ENCODE measurements at regions not wholly inside any gene's neighbourhood (a gene's known extent, or its start where the extent isn't known, plus 50 kb on each side); places are given as distances from the start of the nearest gene placed in this dataset.
"Not testable (repeated sequence)": the region's sequence is repeated elsewhere in the genome, so short reads cannot be mapped to it uniquely, and the experiment has no call there.

DNA sequence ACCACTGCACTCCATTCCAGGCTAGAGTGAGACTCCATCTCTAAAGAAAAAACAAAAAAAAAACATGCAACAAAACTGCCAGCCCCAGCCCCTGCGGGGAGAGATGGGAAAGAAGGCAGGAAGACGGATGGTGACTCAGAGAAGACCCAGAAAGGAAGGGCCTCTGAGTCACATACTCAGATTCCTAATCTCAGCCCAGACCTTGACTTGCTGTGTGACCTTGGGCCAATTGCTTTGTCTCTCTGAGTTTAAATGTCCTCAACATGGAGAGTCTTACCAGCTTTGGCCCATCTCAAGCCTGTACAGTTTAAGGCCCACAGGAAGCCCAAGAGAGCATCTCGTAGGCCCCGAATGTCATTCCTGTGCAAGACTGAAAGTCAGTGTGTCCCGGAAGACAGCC is 86.5 kb upstream of the LHX1 start:
- no peak for DNase-seq (ENCODE audit: low spot score)
- in situ Hi-C loops (cut with MboI; ENCODE audit: low sequenced_read_pairs, unreplicated experiment) = no loop called here
- TF ChIP-seq, protein P1, sequence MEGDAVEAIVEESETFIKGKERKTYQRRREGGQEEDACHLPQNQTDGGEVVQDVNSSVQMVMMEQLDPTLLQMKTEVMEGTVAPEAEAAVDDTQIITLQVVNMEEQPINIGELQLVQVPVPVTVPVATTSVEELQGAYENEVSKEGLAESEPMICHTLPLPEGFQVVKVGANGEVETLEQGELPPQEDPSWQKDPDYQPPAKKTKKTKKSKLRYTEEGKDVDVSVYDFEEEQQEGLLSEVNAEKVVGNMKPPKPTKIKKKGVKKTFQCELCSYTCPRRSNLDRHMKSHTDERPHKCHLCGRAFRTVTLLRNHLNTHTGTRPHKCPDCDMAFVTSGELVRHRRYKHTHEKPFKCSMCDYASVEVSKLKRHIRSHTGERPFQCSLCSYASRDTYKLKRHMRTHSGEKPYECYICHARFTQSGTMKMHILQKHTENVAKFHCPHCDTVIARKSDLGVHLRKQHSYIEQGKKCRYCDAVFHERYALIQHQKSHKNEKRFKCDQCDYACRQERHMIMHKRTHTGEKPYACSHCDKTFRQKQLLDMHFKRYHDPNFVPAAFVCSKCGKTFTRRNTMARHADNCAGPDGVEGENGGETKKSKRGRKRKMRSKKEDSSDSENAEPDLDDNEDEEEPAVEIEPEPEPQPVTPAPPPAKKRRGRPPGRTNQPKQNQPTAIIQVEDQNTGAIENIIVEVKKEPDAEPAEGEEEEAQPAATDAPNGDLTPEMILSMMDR (IDR thresholded peaks at IDR 0.05; ENCODE audit: borderline replicate concordance, control extremely low read depth, extremely low read depth, insufficient read depth, missing control alignments) = no peak

- DNase-seq (ENCODE audit: low spot score) = no peak
- in situ Hi-C loops (cut with MboI; ENCODE audit: low sequenced_read_pairs, unreplicated experiment) = no loop called here
- TF ChIP-seq, protein P1 (IDR thresholded peaks at IDR 0.05; ENCODE audit: borderline replicate concordance, control extremely low read depth, extremely low read depth, insufficient read depth, missing control alignments) = no peak
These were observed 86.0 kb upstream of the LHX1 start for GRCh38 chr17:36851250-36851649.

- in situ Hi-C loops (cut with MboI; ENCODE audit: low sequenced_read_pairs, unreplicated experiment); DNase-seq (ENCODE audit: low spot score): not testable (repeated sequence)
These were observed 84.8 kb upstream of the LHX1 start for GRCh38 chr17:36852478-36852877.

DNA sequence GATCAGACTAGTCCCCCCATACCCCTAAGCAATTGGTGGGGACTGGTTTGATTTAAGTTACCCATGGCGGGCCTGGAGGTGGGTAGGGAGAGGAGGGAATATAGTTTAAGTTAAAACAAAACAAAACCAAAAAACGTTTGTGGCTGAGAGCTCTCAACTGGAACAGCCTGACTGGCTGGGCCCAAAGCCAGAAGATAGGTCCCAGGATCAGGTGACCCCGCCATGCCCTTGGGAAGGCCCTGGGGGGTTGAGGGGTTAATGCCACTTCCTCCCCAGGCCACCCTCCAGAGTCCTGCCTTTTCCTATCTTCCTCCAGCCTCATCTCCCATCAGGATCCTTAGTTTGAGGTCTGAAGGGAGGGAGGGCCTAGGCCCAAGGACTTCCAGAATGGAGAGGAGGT is 82.3 kb upstream of the LHX1 start:
- in situ Hi-C loops (cut with MboI; ENCODE audit: low sequenced_read_pairs, unreplicated experiment) = no loop called here
- DNase-seq (ENCODE audit: low spot score) = no peak
- TF ChIP-seq, protein P1 (IDR thresholded peaks at IDR 0.05; ENCODE audit: borderline replicate concordance, control extremely low read depth, extremely low read depth, insufficient read depth, missing control alignments) = no peak

DNA sequence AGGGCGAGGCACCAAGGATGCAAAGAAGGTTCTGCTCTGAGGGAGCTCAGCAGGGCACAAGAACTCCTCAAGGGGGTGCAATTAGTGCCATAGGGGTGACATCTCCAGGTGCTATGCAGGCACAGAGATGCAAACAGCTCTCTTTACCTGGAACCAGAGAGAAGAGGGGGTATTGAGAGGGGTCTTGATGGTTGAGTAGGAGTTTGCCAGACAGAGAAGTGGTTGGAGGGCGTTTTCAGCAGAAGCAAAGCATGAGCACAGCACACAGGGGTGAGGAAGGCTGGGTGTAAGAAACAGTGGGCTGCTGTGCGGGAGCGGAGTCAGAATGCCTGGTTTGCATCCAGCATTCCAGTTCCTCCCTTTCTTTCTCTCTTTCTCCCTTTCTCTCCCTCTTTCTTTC is 81.8 kb upstream of the LHX1 start:
- no peak for DNase-seq (ENCODE audit: low spot score)
- in situ Hi-C loops (cut with MboI; ENCODE audit: low sequenced_read_pairs, unreplicated experiment) = no loop called here
- TF ChIP-seq, protein P1 (IDR thresholded peaks at IDR 0.05; ENCODE audit: borderline replicate concordance, control extremely low read depth, extremely low read depth, insufficient read depth, missing control alignments) = no peak

DNA sequence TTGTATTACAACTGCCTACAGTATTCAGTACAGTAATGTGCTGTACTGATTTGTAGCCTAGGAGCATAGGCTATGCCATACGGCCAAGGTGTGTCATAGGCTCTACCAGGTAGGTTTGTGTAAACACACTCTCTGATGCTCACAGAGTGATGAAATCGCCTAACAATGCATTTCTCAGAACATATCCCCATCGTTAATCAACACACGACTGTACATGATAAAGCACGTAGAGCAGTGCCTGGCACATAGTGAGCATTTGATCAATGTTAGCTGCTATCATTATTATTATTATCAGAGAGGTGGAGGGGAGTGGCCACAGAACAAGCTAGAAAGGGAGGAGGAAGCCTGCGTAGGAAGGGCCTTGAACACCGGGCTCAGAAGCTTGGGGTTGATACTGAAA is 81.1 kb upstream of the LHX1 start:
- in situ Hi-C loops (cut with MboI; ENCODE audit: low sequenced_read_pairs, unreplicated experiment) = no loop called here
- DNase-seq (ENCODE audit: low spot score) = no peak
- TF ChIP-seq, protein P1 (IDR thresholded peaks at IDR 0.05; ENCODE audit: borderline replicate concordance, control extremely low read depth, extremely low read depth, insufficient read depth, missing control alignments) = no peak

DNA sequence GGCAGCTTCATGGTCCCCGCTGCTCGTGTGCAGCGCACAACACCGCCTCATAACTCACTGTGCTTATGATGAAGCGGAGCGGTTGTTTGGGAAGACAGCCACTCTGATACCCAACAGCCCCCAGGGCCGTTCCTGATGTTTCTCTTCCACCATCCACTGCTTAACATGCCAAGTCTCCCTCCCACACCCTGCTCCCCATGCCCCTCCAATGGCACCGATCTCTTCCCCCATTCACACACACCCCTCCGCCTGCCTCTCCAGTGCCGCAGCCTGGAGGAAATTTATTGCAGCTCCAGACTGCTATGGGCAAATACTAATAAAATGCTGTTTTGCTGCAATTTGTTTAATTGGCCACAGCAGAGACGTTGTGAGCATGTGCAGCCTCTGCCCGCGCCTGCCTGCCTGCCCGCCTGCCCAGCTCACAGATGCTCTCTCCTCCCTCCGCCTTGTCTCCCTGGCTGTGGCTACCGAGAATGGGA is 80.3 kb upstream of the LHX1 start:
- DNase-seq (ENCODE audit: low spot score) = no peak
- TF ChIP-seq, protein P1 (IDR thresholded peaks at IDR 0.05; ENCODE audit: borderline replicate concordance, control extremely low read depth, extremely low read depth, insufficient read depth, missing control alignments) = no peak
- in situ Hi-C loops (cut with MboI; ENCODE audit: low sequenced_read_pairs, unreplicated experiment) = no loop called here

Data from GM13976 (cell line).